GM12874 (cell line): ENCODE measurements at regions not wholly inside any gene's neighbourhood (a gene's known extent, or its start where the extent isn't known, plus 50 kb on each side); places are given as distances from the start of the nearest gene placed in this dataset.

ENCODE experiments used
- CTCF ChIP-seq: IDR thresholded peaks from 2 replicates; pipeline ENCODE4 v1.5.1; 2011; ENCODE audit warnings: low read depth, mild to moderate bottlenecking, control low read depth, low read length, moderate library complexity; ENCODE audit not compliant: insufficient read depth

DNA sequence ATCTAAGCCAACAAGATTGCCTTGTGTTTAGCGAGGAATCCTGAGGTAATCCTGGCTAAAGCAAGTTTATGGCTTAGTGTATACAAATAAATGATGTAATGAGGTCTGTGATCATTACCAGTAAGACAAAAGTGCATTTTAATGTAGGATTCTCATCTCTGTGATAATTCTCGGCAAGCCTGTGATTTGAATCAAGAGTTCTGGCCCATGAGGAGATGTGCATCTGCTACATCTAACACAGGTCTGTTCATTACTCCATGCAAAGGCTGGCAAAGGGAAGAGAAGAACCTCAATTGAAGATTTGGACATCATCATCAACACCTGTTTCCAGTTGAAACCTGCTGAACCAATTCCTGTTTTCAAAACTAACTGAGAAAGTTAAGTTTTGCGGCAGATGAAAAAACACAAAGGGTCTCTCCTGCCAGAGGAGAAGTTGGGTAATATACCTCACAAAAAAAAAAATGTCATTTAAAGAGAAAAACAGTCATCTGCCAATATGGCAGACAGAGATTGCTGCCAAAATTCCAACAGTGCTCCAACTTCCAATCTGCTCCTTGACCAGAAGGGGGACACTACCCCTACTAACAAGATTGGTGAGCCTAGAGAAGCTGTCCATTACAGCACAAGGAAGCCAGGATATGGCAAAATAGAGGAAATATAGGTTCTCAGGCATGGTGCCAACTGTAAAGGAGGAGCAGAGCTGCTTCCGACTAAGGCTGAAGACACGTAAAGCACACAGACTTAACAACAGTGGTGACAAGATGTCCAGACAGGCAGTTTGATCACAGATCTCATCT, 453.7 kb downstream of the TTLL7 start:
- peak; percentile 4; the same call in 1 of the 2 replicates for TF ChIP-seq CTCF

- TF ChIP-seq CTCF: no peak
Measured at GRCh38 chr1:83543222-83543973, 455.5 kb downstream of the TTLL7 start.

GRCh38 chr1:83531521-83532309, 467.2 kb downstream of the TTLL7 start:
- no peak for TF ChIP-seq CTCF

DNA sequence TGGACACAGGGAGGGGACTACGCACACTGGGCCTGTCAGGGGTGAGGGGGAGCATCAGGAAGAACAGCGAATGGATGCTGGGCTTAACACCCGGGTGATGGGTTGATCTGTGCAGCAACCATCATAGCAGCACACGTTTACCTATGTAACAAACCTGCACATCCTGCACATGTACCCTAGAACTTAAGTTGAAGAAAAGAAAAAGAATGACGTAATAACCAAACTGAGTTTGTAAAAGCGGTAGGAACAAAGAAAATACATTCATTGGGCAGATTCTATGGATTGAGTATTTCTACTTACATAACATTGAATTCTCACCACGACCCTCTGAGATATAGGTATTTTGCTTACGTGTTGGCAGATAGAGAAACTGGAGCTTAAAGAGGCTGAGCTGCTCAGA, 468.4 kb downstream of the TTLL7 start:
- no peak for TF ChIP-seq CTCF

DNA sequence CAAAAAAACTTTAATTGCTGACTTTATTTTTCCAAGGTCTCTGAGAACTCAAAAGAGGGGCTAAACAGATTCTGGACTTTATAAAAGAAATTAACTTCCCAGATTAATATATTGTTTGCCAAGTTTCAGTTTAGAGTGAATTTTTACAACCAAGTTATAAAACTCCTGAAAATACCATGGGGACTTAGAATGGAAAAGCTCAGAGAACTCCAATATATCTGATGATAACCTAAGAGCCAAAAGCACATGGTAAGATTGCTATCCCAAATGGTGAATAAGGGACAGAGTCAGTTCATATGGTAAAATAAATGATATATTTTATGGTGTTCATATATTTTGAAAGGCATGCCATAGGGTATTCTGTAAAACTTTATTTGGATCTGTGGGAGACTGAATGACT, 470.9 kb downstream of the TTLL7 start:
- no peak for TF ChIP-seq CTCF

GRCh38 chr1:83520797-83521196, 478.1 kb downstream of the TTLL7 start:
- TF ChIP-seq CTCF: no peak

DNA sequence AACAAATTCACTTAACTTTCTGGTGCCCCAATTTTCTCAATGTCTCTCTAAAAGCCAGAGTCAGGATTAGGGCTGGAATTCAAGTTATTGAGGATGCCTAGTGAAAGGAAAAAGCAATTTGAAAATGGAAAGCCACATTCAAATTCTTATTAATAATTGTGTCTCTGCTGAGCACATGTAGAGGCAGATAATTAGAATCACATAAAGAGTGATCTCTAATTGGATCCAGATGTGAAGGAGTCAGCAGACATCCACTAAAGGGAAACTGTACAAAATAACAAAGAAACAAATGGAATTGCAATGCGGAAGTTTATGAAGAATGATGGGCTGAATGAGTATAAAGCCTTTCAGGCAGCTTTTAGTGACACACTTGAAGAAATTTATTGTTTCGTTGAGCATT, 482.6 kb downstream of the TTLL7 start:
- no peak for TF ChIP-seq CTCF
